HG03469 (cell line): ENCODE measurements at regions not wholly inside any gene's neighbourhood (a gene's known extent, or its start where the extent isn't known, plus 50 kb on each side); places are given as distances from the start of the nearest gene placed in this dataset.
"Not testable (repeated sequence)": the region's sequence is repeated elsewhere in the genome, so short reads cannot be mapped to it uniquely, and the experiment has no call there.

Experiments used
- ATAC-seq: cut with Tn5 transposase; IDR thresholded peaks from one replicate; pipeline ENCODE4 v1.9.1; 2021; ENCODE audit warnings: mild to moderate bottlenecking, moderate library complexity, moderate number of reproducible peaks; ENCODE audit not compliant: unreplicated experiment

DNA sequence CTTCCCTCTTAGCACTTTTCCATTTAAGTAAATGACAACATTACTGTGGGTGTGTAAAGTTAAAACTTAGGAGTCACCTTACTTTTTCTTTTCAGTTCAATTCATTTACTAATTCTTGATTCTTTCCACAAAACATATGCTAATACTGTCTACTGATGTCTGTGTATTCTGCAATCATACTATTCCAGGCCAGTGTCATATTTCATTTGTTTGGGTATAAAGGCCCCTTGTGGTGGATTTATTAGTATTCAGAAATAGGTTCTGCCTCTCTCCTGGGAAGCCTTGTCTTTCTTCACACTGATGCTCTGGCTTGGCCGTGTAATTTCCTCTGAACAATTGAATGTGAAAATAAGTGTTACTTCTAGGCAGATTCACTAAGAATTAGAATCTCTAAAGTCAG is 621.9 kb upstream of the SPRY2 start:
- no peak for ATAC-seq

DNA sequence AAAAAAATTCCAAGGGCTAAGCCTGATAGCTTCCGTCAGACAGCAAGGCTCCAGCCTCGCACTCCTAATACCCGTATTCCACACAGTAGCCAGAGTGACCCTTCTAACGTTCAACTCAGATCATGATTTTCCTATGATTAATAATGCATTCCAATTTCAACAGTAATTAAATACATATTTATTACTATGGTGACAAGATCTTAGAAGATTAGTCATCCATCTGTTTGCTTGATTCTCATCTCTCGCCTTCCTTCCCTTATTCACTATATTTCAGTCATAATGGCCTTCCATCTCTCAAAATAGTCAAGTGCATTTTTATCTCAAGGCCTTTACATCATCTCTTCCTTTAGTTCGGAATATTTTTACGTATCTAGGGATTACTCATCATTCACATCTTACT is 621.2 kb upstream of the SPRY2 start:
- no peak for ATAC-seq

- ATAC-seq: no peak
These were observed 616.2 kb upstream of the SPRY2 start for GRCh38 chr13:80957019-80957655.

GRCh38 chr13:80955501-80955900 is 614.6 kb upstream of the SPRY2 start:
- no peak for ATAC-seq

DNA sequence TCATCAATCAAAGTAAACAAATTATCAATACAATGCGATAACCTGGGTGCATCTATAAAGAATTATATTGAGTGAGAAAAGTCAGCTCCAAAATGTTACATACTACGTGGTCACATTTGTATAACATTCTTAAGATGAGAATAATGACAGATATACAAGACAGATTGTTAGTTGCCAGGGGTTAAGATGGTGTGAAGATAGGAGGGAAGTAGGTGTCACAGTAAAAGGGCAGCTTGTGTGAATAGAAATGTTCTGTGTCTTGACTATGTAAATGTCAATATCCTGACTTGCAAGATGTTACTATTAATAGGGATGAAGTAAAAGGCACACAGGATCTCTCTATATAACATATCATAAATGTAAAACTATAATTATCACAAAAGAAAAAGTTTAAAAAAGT is 611.2 kb upstream of the SPRY2 start:
- no peak for ATAC-seq

DNA sequence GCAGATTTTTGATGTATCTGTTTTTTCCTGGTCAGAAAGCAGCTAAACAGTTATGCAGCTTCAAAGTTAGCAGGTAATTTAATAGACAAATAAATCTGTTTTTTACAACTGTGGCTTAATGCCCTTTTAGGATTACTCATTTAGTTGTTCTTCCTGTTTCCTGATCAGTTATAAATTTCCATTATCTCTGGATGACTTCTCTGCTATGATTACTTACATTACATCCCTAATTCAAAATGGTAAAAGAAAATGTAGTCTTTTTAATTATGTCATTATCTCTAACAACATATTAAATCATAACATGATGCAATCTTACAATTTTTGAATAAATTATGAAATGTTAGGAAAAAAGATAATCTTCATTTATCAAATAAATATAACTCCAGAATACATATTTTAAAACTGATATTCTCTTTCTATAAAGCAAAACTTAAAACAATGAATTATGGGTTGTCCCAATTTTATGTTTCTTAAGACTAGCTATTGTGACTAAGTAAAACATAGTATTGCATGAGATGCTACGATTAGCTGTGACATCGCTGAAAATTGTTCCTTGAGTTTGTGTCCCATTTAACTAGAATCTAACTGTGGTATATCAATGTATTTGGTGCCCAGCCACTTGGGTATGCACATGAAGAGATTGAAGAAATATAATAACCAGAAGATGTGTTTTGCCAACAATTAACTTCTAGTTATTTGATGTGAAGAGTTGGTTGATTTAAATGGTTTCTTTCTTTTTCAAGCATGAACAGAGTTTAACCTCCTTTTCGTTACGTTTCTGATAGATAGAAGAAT is 605.3 kb upstream of the SPRY2 start:
- no peak for ATAC-seq

GRCh38 chr13:80945328-80945727 is 604.4 kb upstream of the SPRY2 start:
- ATAC-seq: no peak

DNA sequence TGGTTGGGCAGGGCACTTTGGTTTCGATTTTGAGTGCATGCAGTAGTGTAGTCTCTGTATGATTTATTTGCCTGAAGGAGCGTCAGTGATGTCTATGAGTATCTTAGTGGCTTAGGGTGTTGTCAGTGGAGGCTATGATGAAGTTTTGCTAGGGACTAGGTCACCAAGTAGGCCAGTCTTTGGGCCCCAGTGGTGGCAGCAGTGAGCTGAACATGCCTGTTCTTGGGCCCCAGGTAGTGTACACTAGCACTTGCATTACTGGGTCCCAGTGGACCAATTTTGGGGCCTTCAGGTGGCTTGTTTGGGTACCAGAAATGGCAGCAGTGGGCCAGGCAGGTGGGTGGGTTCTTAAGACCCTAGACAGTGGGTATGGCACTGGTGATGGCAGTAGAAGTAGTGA is 598.7 kb upstream of the SPRY2 start:
- no peak for ATAC-seq

DNA sequence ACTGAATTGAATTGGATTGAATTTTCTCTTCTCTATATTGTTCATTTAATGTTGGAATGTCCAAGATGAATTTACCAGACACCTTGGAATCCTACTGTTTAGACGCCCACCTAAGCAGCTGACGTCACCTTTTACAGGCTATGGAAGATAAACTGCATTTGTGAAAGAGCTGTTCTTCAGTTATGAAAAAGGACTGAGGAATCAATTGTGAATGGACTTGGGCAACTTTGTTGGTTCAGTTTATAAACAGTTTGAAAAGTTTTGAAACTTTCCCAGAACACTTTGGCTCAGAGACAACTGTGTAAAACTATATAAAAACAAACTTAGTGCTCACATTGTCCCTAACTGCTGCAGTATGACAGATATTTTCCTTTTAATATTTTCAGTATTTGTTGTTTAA is 590.8 kb upstream of the SPRY2 start:
- ATAC-seq: no peak

DNA sequence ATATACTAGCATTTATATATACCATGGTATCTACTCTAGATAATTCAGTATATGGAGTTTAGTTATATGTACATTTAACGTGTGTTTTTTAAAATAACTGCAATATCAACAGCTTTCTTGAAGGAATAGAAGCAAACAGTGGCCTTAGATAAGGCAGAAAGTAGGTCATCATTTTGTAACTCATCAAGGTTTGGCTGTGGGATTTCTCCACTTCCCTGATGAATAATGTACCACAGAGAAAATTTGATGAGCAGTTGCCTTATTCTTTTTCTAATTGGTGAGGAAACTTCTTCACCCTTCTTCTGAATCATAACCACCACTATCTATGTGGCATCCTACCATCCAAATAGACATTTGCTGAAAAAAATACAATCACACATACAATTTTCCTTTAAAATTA is 590.2 kb upstream of the SPRY2 start:
- no peak for ATAC-seq

DNA sequence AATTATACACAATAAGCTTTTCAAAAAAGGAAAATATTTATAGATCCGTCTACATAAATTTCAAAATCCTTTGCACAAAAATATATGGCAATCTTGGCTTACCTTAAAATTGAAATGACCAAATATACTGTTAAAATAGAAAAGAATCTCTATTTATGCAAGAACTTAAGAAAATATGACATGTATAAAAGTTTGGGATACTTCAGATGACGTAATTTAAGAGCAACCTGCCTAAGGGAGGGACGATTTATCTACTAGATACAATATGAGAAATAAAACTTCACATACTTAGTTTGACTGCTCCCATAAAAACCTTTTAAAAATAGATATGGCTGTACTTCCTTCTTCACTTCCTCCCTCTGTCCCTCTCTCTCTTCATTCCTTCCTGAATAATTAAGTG is 587.3 kb upstream of the SPRY2 start:
- no peak for ATAC-seq

DNA sequence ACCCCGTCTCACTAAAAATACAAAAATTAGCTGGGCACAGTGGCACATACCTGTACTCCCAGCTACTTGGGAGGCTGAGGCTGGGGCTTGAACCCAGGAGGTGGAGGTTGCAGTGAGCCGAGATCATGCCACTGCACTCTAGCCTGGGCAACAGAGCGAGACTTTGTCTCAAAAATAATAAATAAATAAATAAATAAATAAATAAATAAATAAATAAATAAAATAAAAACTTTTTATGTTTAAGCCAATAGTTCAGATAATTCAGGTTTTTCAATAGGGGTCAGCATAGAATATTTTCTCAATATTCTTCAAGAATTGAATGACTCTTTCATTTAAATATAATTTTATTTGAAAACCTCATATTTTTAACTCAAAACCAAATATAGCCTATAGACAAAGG is 585.1 kb upstream of the SPRY2 start:
- ATAC-seq: not testable (repeated sequence)

DNA sequence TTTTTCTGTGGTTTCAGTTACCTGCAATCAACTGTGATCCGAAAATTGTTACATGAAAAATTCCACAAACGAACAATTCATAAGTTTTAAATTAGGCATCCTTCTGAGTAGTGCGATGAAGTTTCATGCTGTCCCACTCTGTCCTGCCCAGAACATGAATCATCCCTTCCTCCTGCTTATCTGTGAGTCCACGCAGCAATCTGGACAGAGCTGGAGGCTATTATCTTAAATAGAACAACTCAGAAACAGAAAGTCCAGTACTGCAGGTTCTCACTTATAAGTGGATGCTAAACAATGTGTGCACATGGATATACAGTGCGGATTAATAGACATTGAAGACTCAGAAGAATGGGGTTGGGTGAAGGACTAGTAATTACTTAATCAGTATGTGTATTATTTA is 583.7 kb upstream of the SPRY2 start:
- ATAC-seq: no peak

DNA sequence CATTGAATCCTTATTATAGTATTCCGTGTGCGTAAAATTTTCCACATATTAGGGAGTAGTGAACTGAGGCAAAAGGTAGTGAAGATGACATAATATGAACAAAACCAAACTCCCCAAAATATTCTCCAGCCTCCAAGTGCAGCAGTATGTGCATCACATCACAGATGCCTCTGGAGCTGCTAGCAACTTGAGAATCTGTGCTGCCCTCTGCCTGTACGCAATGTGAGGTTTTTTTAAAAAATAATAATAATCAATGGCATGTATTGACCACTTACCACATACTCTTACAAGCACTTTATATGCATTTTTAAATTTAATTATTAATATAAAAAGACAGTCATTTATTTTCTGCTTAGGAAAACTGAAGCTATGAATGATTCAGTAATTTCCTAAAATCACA is 583.0 kb upstream of the SPRY2 start:
- ATAC-seq: no peak

DNA sequence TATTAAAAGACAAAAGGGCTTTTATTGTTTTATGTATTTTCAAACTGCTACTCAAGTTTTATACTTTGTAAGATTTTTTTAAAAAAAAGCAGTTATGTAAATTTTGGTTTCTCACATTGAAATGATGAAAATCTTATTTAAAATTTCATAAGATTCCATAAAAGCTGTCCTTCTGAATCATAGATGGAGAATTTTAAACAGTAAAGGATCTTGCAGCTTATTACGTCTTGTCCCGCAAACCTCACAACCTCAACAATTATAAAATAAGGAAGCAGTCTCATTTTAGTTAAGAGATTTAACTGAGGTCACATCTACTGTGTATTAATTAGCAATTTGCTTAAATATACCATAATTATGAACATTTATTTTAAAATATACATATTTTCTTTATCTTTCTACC is 581.0 kb upstream of the SPRY2 start:
- ATAC-seq: no peak

DNA sequence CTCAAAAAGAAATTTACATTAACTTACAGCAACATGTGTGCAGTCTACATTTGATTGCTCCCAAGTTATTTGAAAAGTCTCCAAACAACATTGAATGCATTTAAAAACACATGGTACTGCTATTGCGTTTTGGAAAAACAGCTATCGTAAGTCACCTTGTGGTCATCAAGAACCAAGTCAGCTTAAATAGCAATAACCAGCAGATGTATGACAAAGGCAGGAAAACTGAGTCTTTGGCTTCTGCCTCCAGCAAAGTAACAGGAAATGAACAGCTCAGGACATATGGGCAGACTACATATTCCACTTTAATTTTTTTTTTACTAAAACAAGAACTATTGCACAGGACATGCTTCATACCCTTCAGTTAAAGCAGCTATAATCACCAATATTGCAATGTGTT is 580.6 kb upstream of the SPRY2 start:
- no peak for ATAC-seq

GRCh38 chr13:80906860-80907259 is 565.9 kb upstream of the SPRY2 start:
- no peak for ATAC-seq

DNA sequence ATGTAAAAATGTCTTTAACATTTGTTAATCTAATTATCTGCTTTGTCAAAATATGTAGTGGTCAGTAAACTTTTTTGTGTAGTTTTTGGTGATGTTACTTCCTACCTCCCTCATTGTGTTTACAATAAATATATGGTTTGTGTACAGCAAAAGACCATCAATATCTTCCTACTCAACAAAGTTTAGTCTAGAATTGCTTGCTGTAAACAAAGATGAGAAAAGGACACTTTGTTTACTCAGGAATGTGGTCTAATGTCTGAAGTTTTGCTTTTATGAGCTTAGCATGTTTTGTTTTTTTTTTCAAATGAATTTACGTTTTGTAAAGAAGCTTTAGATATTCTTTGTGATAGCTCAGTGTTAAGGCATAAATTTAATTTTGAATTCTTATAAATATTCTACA is 563.5 kb upstream of the SPRY2 start:
- ATAC-seq: no peak

DNA sequence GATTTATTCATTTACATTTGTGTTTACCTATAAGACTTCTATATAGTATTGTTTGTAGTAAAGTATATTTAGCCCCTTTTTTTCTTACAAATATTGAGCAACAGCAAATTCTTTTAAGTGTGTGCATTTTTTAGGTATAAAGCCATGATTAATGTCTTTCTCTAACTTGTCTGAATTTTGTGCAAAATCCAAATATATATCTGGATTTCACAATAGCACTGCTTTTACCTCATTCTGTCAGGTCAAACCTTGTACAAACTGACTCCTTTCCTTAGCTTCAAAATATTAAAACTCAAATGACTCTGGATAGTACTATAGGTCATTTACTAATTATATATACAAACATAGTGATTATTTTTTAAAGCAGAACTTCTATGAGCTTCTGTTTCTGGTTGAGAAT is 563.0 kb upstream of the SPRY2 start:
- no peak for ATAC-seq

- ATAC-seq: no peak
These were observed 560.6 kb upstream of the SPRY2 start for GRCh38 chr13:80901530-80901929.

GRCh38 chr13:80901111-80901510 is 560.2 kb upstream of the SPRY2 start:
- no peak for ATAC-seq

DNA sequence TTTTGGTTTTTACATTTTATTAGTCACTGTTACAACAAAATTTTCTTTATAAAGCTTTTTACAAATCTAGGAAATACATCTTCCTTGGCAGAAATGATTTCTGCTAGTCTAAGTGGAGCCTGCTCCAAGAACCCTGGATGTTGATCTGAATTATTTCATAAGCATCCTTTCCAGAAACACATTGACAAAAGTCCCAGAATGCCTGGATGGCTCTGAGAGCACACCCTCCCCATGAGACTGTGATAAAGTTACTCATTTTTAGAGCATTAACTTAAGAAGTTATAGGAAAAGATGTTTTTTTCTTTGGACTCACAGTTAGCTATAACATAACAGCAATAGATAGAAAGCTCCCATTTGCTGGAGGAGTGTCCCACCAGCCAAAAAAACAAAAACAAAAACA is 559.6 kb upstream of the SPRY2 start:
- no peak for ATAC-seq

- not testable (repeated sequence) for ATAC-seq
These were observed 556.7 kb upstream of the SPRY2 start for GRCh38 chr13:80897641-80898040.
